IPS DF 4.7 (cell line): ENCODE measurements at regions not wholly inside any gene's neighbourhood (a gene's known extent, or its start where the extent isn't known, plus 50 kb on each side); places are given as distances from the start of the nearest gene placed in this dataset.

Source experiments
- DNase-seq: peaks from one replicate; pipeline ENCODE4 v3.0.0-alpha.2; 2013; ENCODE audit warnings: low spot score; ENCODE audit errors: extremely low read depth

- DNase-seq = no peak
Observed at GRCh38 chr5:96340357-96340756, 92.7 kb downstream of the PCSK1 start.

GRCh38 chr5:96339862-96340261 lies 93.2 kb downstream of the PCSK1 start:
- DNase-seq = no peak

GRCh38 chr5:96338624-96339415 lies 94.2 kb downstream of the PCSK1 start:
- no peak for DNase-seq

GRCh38 chr5:96338091-96338490 lies 95.0 kb downstream of the PCSK1 start:
- DNase-seq = no peak

- no peak for DNase-seq
Observed at GRCh38 chr5:96337048-96337781, 95.8 kb downstream of the PCSK1 start.

GRCh38 chr5:96336351-96336985 lies 96.6 kb downstream of the PCSK1 start:
- peak; percentile 56 for DNase-seq

- no peak for DNase-seq
Observed at GRCh38 chr5:96335873-96336272, 97.2 kb downstream of the PCSK1 start.

GRCh38 chr5:96333391-96333790 lies 99.7 kb downstream of the PCSK1 start:
- DNase-seq = no peak

- DNase-seq = no peak
Observed at GRCh38 chr5:96332535-96333366, 100.3 kb downstream of the PCSK1 start.

GRCh38 chr5:96331681-96332361 lies 101.2 kb downstream of the PCSK1 start:
- DNase-seq = no peak

- no peak for DNase-seq
Observed at GRCh38 chr5:96331210-96331609, 101.8 kb downstream of the PCSK1 start.

- no peak for DNase-seq
Observed at GRCh38 chr5:96330530-96331140, 102.4 kb downstream of the PCSK1 start.

GRCh38 chr5:96329886-96330529 lies 103.0 kb downstream of the PCSK1 start:
- no peak for DNase-seq

- DNase-seq = no peak
Observed at GRCh38 chr5:96329289-96329688, 103.8 kb downstream of the PCSK1 start.

- no peak for DNase-seq
Observed at GRCh38 chr5:96327722-96328121, 105.3 kb downstream of the PCSK1 start.

GRCh38 chr5:96326902-96327301 lies 106.1 kb downstream of the PCSK1 start:
- no peak for DNase-seq

- DNase-seq = no peak
Observed at GRCh38 chr5:96324708-96325107, 108.3 kb downstream of the PCSK1 start.

GRCh38 chr5:96322865-96323264 lies 110.2 kb downstream of the PCSK1 start:
- no peak for DNase-seq

GRCh38 chr5:96322217-96322616 lies 110.8 kb downstream of the PCSK1 start:
- DNase-seq = no peak

- DNase-seq = no peak
Observed at GRCh38 chr5:96321345-96321744, 111.7 kb downstream of the PCSK1 start.
